ENCODE measurements at regions not wholly inside any gene's neighbourhood (a gene's known extent, or its start where the extent isn't known, plus 50 kb on each side); places are given as distances from the start of the nearest gene placed in this dataset.

DNA sequence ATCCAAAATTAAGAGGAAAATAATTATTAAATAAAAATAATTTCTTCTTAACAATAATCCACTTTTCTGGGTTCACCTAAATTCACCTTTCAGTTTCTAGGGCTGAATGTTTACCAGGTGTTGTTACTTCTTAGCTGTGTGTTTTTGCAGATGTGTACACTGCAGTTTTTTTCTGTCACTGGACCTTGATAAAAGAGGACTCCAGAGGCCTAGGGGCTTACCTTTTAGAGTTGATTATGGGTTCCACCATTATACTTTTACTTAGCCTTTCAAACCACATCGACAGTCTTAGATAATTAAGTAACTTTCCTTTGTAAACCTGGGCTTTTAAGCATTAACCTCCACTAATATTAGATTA is 766.5 kb downstream of the BCKDHB start:
- TF ChIP-seq GATA3 (IDR thresholded peaks at IDR 0.05; ENCODE audit: low read depth, low read length), result no peak
- TF ChIP-seq GATA2 (IDR thresholded peaks at IDR 0.05; ENCODE audit: low read depth, low read length), result no peak

- TF ChIP-seq GATA3 (IDR thresholded peaks at IDR 0.05; ENCODE audit: low read depth, low read length) (no peak), GATA2 (IDR thresholded peaks at IDR 0.05; ENCODE audit: low read depth, low read length) (no peak)
Observed at GRCh38 chr6:80872199-80872950, 765.9 kb downstream of the BCKDHB start.

GRCh38 chr6:80862756-80863155 is 756.3 kb downstream of the BCKDHB start:
- TF ChIP-seq GATA2 (IDR thresholded peaks at IDR 0.05; ENCODE audit: low read depth, low read length) (no peak), GATA3 (IDR thresholded peaks at IDR 0.05; ENCODE audit: low read depth, low read length) (no peak)

DNA sequence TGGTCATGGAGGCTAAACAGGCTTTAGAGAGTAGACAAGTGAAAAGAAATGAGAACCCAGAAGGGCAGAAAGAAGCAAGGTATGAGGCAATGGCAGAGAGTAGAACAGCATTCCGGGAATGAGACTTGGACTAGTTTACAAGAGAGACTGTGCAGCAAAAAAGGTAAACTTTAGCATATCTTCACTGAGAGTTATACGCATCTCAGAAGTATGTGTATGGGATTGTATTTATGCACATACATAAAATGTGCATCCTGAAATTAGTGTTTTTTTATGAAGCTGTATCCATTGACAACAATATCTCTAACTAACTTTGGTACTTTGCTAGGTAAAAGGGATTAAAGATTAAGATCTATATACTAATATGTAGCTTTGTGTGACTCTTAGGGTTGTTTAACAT is 753.6 kb downstream of the BCKDHB start:
- TF ChIP-seq GATA2 (IDR thresholded peaks at IDR 0.05; ENCODE audit: low read depth, low read length), result no peak
- no peak for TF ChIP-seq GATA3 (IDR thresholded peaks at IDR 0.05; ENCODE audit: low read depth, low read length)

DNA sequence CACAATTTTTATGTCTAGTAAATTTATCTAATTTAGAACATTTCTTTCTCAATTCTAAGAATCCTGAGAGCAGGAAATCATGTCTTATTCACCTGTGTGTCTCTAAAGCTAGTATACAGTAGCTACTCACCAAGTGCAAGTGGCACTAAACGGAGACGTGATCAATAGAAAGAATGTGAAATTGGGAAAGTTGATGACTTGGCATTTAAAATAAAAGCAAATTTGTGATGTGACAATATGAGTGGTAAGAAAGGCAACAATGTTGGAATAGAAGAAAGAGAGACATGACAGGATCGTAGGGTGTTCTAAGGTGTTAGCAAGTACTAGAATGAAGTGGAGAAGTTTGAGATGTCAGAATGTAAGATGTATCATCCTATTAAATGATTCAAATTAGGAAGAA is 725.9 kb downstream of the BCKDHB start:
- no peak for TF ChIP-seq GATA2 (IDR thresholded peaks at IDR 0.05; ENCODE audit: low read depth, low read length)
- no peak for TF ChIP-seq GATA3 (IDR thresholded peaks at IDR 0.05; ENCODE audit: low read depth, low read length)

DNA sequence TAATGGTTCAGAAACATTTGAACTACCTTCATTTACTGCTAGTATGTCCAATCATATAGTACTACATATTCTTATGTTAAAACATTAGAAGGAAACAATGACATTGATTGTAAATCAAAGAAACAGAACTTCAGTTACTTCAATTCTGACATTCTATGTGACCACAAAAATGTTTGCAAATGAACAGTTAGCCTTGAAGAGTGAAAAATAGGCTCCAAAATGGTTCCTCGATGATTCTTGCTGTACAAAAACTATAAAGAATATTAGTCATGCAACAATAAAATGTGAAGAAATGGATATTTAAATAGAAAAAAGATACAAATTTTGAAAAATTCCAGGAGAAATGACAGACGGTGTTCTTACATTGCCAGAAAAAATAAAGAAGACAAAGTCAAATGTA is 686.9 kb downstream of the BCKDHB start:
- TF ChIP-seq GATA3 (IDR thresholded peaks at IDR 0.05; ENCODE audit: low read depth, low read length), result no peak
- TF ChIP-seq GATA2 (IDR thresholded peaks at IDR 0.05; ENCODE audit: low read depth, low read length), result no peak

GRCh38 chr6:80792151-80792550 is 685.7 kb downstream of the BCKDHB start:
- TF ChIP-seq GATA3 (IDR thresholded peaks at IDR 0.05; ENCODE audit: low read depth, low read length) (no peak), GATA2 (IDR thresholded peaks at IDR 0.05; ENCODE audit: low read depth, low read length) (no peak)

DNA sequence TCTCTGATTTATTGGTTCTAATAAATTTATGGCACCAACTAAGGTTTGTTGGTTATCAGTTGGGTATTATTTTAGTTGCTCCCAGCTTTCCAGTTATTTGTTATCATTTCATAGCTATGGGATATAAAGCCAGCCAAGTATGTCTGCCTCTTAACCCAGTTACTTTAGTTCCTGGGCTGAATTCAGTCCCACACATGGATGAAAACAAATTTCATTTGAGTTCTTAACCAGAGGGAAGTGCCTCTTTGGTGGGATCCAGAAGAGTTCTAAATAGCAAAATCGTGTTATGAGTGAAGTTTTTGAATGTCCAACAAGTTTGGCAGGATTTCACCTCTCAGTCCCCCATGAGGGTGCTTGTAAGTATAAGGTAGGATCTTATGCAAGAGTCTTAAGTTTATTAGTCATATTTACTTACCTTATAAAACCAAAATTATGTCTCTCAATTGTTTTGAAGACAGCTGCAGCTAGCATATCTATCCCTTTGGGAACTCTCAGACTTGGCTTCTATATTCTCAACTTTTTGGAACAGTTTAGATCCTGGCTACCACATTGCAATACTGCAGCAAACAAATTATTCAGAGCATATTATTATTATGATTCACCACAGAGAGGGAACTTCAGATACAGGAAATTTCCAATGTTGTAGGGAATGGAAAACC is 683.6 kb downstream of the BCKDHB start:
- TF ChIP-seq GATA2 (IDR thresholded peaks at IDR 0.05; ENCODE audit: low read depth, low read length) (no peak), GATA3 (IDR thresholded peaks at IDR 0.05; ENCODE audit: low read depth, low read length) (no peak)

DNA sequence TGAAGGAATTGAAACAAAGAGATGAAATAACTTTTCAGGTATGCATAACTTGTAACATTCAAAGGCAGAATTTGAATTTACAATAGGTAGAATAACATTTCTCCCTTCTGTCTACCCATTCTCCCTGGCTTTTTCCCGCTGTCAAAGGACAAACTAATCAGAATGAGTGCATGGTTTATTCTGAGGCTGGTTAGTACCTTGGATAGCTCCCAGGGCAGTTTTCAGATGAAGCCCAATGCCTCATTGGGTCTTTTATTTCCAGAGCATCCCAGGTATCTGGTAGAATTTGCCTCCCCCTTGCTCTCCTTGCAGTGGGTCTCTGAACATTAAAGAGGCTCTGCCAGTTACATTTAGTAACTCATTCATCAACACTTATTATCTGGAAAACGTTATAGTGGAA is 665.5 kb downstream of the BCKDHB start:
- no peak for TF ChIP-seq GATA2 (IDR thresholded peaks at IDR 0.05; ENCODE audit: low read depth, low read length)
- no peak for TF ChIP-seq GATA3 (IDR thresholded peaks at IDR 0.05; ENCODE audit: low read depth, low read length)

GRCh38 chr6:80769106-80769505 is 662.6 kb downstream of the BCKDHB start:
- no peak for TF ChIP-seq GATA2 (IDR thresholded peaks at IDR 0.05; ENCODE audit: low read depth, low read length)
- no peak for TF ChIP-seq GATA3 (IDR thresholded peaks at IDR 0.05; ENCODE audit: low read depth, low read length)

- TF ChIP-seq GATA2 (IDR thresholded peaks at IDR 0.05; ENCODE audit: low read depth, low read length) (no peak), GATA3 (IDR thresholded peaks at IDR 0.05; ENCODE audit: low read depth, low read length) (no peak)
Observed at GRCh38 chr6:80767808-80768207, 661.3 kb downstream of the BCKDHB start.

DNA sequence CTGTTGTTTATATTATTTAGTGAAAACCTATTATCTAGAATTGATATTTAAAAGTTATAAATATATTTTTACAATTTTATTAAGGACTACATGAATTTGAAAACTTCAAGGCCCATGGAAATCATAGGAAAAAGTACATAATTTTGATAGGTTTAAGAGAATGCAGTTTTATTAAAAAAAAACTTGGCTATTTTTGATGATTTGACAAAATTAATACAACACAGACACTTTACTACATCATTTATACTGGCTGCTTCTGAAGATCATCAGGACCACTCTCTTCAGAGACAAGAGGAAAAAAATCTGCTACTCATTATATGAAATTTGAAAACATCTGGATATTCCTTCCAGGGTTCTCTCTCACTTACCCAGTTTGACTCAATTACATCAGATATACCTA is 637.7 kb downstream of the BCKDHB start:
- TF ChIP-seq GATA3 (IDR thresholded peaks at IDR 0.05; ENCODE audit: low read depth, low read length) (no peak), GATA2 (IDR thresholded peaks at IDR 0.05; ENCODE audit: low read depth, low read length) (no peak)

- TF ChIP-seq GATA2 (IDR thresholded peaks at IDR 0.05; ENCODE audit: low read depth, low read length), result no peak
- TF ChIP-seq GATA3 (IDR thresholded peaks at IDR 0.05; ENCODE audit: low read depth, low read length), result no peak
Observed at GRCh38 chr6:80742481-80742880, 636.0 kb downstream of the BCKDHB start.

DNA sequence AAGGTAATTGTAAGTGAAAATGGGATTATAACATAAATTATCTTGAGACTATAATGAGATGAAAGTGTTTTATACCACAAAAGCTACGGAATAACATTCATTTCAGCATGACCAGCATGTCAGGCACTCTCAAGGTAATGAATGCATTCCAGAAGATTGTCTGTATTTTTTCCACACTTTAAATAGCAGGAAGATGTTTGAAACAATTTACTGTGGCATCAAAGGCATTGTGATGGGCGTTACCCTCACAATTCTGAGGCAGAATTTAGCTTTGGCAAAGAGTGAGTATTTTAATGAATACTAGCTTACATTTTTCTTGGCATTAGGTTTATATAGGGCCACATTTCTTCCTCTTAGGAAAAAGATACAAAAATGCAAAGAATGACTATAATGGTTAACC is 627.2 kb downstream of the BCKDHB start:
- TF ChIP-seq GATA2 (IDR thresholded peaks at IDR 0.05; ENCODE audit: low read depth, low read length) (no peak), GATA3 (IDR thresholded peaks at IDR 0.05; ENCODE audit: low read depth, low read length) (no peak)

DNA sequence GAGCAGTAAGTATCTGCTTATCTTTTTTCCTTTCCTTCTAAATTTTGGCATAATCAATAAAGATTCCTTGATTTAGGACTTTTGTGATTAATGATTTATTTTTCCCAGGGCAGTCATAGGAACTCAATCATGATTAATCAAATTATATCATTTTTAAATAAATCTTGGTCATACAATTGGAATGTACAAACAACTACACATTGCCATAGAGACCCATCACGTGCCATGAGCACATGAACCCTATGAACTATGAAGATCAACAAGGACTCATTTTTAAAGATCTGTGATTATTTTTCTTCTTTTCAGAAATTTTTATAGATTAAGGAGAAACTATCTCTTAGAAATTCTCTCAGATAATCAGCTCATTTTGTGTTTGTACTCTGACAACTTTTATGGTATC is 622.4 kb downstream of the BCKDHB start:
- no peak for TF ChIP-seq GATA2 (IDR thresholded peaks at IDR 0.05; ENCODE audit: low read depth, low read length)
- no peak for TF ChIP-seq GATA3 (IDR thresholded peaks at IDR 0.05; ENCODE audit: low read depth, low read length)
